NCI-H524 (cell line): ENCODE measurements at regions not wholly inside any gene's neighbourhood (a gene's known extent, or its start where the extent isn't known, plus 50 kb on each side); places are given as distances from the start of the nearest gene placed in this dataset.

Experiments used
- DNase-seq, 2 experiments: peaks; one replicate each; lab custom pipeline; 2025; lab: John Stamatoyannopoulos, UW

- DNase-seq: no peak
Observed at GRCh38 chr3:148221303-148221702, 476.4 kb upstream of the AGTR1 start.

DNA sequence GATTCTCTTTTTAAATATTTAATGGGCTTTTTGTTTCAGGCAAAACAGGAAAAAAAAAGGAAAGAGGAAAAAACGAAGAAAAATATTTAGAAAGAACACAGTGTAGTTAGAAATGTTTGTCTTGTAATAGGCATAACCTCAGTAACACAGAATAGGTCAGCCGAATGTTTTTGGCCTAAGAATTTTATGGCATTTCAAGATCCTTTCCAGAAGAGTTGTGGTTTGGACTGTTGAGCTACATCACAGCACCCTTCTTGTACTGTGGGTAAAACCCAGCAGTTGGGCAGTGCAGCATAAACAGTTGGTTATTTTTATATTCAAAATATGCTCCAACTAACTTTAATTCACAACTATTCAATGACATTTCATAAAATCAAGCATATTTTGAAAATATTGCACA lies 474.4 kb upstream of the AGTR1 start:
- no peak for DNase-seq

- no peak for DNase-seq
Observed at GRCh38 chr3:148226246-148226645, 471.5 kb upstream of the AGTR1 start.

DNA sequence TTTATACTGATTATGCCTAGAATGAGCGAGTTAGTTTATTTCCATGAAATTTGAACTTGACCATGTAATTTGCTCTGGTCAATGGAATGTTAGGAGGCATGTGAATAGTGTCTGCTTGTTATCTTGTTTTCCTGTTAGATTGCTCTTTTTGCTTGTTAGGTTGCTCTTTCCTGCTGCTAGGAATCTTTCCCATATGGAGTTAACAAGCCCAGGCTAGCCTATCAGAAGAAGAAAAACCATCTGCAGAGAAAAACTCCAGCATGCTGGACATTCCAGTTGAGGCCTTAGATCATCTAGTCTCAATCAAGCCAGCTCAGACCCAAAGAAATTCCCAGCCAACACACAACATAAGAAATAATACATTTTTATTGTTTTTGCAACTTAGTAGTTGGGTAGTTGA lies 470.2 kb upstream of the AGTR1 start:
- no peak for DNase-seq

- DNase-seq: no peak
Observed at GRCh38 chr3:148229107-148229506, 468.6 kb upstream of the AGTR1 start.

GRCh38 chr3:148230473-148230872 lies 467.2 kb upstream of the AGTR1 start:
- DNase-seq: no peak

GRCh38 chr3:148232389-148232788 lies 465.3 kb upstream of the AGTR1 start:
- DNase-seq: no peak

DNA sequence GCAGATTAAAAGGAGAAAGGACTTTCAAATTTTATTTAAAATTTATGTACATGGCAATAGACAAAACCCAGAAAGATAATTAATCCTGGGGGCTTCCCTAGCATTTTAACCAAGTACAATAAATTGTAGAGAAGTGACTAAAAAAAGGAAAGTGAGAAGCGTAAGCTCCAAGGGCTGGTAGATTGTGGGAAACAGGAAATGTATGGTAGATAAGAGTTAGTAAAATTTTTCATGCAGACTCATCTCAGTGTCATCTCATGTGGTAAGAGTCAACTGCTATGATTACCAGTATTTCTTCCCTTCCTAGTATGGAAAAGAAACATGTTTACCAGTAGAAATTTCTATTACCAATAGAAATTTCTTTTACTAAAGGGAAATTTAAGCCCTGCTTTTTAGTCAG lies 464.3 kb upstream of the AGTR1 start:
- DNase-seq: no peak

DNA sequence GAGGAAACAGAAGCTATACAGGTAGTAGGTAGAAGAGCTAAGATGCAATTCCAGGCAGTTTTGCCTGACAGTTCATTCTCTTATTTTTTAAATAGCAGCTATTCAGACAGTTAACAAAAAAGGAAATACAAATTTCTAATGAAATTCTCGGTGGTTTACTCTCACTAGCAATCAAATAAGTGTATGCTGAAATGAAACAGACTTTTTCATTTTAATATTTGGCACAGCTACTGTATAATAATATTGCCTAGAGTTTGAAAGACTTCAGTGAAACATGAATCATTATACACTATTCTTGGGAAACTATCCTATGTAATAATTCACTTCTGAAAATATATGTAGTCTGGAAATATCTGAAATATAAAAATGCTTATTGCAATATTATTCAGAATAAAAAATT lies 463.2 kb upstream of the AGTR1 start:
- DNase-seq: no peak

- DNase-seq: no peak
Observed at GRCh38 chr3:148235566-148235965, 462.1 kb upstream of the AGTR1 start.

- no peak for DNase-seq
Observed at GRCh38 chr3:148238421-148238821, 459.3 kb upstream of the AGTR1 start.

- no peak for DNase-seq
Observed at GRCh38 chr3:148240351-148240750, 457.4 kb upstream of the AGTR1 start.

DNA sequence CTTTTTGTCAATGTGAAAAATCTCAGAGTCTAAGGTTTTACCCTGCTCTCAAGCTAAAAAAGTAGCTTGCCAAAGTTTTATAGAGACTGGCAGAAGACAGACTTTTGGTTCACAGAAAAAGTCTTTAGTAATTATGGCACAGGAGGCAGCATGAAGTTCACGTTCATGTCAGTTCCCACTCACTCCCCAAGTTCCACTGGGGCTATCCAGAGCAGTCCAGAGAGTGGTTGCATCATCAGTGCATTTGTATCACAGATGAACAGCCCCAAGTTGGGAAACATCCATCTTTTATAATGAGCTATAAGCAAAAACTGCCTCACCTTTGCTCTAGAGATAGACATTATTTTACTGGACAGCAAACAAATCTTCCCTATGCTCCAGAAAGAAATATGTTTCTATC lies 454.1 kb upstream of the AGTR1 start:
- no peak for DNase-seq

DNA sequence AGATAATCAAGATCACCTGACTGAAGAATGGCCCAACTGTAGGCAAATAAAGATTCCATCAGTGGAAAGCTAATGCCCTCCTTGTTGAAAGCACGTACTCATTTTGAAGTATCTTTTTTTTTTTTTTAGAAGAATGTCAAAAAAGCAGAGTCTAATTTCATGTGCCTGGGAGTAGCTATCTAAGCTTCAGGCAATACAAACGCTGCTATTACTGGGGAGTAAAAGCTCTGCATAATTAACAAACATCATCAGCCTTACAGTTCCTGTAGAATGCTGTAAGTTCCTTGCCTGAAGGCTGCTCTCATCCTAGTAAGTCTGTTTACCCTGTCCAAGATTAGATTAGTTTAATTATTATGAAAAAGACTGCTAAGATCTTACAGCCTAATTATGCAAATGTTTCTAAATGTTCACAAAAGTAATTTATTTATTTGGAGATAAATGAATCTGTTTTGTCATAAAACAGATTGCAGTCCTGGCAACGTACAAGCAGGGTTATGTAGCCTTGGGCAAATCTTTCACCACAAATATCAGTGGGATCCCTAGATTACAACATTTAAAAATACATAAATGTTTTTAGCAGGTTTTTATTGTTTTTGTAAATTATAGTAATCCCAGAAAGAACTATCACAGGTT lies 451.3 kb upstream of the AGTR1 start:
- DNase-seq: no peak

GRCh38 chr3:148253713-148254112 lies 444.0 kb upstream of the AGTR1 start:
- no peak for DNase-seq

- no peak for DNase-seq
Observed at GRCh38 chr3:148254402-148254801, 443.3 kb upstream of the AGTR1 start.

DNA sequence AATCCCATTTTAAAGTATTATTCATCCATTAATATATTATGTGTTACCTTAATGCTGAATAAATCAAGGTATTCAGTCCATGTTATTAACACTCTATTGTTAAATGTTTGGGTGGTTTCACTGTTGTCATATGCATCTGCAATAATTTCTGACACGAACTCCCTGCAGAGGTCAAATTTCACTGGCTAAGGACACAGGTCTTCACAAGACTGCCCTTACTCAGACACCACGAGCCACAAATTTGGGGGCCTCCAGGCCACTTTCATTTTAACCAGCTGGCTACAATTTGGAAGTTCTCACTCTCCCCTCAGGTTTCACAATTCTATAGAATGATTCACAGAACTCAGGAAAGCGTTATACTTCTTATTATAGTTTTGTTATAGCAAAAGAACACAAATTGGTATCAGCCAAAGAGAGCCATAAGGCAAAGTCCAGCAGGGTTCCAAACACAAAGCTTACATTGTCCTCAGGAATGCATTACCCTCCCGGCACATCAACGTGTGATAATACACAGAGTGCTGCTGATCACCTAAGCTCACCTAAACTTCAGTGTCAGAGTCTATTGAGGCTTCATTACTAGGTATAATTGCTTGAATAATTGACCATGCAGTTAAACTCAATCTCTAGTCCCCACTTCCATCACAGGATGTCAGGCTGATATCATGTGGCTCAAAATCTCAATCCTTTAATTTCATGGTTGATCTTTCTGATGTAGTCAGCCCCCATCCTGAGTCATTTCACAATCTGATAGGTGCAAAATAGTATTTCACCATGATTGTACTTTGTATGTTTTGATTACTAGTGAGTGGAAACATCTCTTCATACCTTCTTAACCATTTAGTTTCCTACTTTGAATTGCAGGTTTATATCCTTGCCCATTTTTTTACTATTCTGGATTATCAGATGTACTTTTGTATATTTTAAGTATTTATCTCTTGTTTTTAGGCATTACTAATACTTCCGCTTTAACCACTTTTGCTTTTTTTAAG lies 441.4 kb upstream of the AGTR1 start:
- no peak for DNase-seq

- DNase-seq: no peak
Observed at GRCh38 chr3:148262980-148263379, 434.7 kb upstream of the AGTR1 start.

DNA sequence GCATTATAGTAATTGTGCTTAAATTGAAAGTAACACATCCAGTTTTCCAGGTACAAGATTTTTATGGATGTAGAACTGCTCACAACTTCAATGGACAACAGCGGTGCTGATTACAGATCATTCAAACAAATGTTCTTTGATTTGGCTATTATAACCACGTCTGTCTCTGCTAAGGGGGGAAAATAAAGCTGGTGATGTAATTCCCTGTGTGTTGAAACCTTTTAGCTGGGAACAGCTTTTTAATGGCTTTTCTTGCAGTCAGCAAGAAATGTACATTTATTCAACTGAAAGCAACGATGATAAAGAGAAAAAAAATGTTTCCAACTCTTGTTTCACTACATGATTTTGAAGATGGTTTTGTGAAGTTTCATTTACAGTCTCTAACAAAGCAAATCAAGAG lies 431.9 kb upstream of the AGTR1 start:
- DNase-seq: no peak

GRCh38 chr3:148266341-148266740 lies 431.4 kb upstream of the AGTR1 start:
- no peak for DNase-seq

DNA sequence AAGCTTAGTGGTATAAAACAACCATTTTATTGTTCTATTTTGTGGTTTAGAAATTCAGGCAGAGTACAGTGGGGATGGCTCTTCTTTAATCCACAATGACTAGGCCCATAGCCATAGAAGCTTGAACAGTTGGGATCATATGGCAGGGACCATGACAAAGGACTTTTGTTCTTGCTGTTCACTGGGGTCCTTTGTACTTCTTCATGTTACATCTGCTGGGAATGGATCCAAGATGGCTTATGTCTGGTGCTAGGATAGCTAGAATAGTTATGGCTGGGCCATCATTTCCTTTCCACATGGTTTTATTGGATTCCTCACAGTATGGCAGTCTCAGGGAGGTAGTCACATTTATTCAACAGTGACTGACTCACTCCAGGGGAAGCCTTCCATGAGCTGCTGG lies 427.9 kb upstream of the AGTR1 start:
- no peak for DNase-seq

DNA sequence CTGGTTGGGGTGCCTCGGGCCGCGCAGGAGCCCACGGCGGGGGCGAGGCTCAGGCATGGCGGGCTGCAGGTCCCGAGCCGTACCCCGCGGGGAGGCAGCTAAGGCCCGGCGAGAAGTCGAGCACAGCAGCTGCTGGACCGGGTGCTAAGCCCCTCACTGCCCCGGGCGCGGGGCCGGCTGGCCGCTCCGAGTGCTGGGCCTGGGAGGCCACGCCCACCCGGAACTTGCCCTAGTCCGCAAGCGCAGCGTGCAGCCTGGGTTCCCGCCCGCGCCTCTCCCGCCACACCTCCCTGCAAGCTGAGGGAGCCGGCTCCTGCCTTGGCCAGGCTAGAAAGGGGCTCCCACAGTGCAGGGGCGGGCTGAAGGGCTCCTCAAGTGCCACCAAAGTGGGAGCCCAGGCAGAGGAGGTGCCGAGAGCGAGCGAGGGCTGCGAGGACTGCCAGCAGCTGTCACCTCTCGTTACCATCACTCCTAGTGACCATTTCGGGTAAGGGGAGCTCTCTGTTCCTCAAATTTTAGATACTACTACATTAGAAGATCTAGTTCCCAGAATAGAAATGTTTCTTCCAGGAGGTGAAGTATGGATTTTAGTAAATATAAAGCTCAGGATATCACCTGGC lies 417.0 kb upstream of the AGTR1 start:
- DNase-seq: no peak

GRCh38 chr3:148289159-148289558 lies 408.5 kb upstream of the AGTR1 start:
- no peak for DNase-seq
